Inflammatory macrophage treated with lipopolysaccharide for 1 hour (primary cell): ENCODE measurements at regions not wholly inside any gene's neighbourhood (a gene's known extent, or its start where the extent isn't known, plus 50 kb on each side); places are given as distances from the start of the nearest gene placed in this dataset.

Experiments
- DNase-seq, 2 donors: peaks; one replicate each; pipeline ENCODE4 v3.0.0-alpha.2; 2020 to 2022

GRCh38 chr2:12062053-12062395 lies 315.6 kb downstream of the LPIN1 start:
- DNase-seq, result no peak

DNA sequence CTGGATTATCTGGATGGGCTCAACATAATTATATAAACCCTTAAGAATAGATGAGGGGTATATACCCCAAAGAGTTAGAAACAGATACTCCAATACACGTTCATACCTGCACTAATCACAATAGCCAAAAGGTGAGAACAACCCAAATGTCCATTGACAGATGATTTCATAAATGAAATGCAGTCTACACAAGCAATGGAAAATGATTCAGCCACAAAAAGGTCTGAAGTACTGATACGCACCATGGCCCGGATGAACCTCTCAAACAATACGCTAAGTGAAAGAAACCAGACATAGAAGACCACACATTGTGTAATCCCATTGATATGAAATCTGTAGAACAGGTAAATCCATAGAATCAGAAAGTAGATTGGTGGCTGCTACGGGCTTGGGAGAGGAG lies 316.8 kb downstream of the LPIN1 start:
- no peak for DNase-seq

DNA sequence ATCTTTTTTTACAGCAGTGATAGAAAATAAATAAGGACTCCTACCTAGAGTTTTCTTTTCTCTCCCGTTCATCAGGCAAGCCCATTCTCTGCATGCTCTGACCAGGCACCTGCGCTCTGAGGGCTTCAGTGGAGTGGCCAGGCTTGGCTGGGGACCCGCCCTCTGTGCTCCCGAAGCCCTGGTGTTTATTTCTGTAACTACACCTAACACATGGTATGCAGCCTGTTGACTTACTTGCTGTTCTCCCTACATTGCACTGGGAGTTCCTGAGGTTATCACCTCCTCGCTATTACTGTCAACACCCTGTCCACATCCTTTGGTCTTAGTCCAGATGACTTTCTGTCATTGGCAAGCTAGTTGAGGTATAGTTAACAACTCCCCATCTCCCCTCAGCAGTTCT lies 317.7 kb downstream of the LPIN1 start:
- no peak for DNase-seq

DNA sequence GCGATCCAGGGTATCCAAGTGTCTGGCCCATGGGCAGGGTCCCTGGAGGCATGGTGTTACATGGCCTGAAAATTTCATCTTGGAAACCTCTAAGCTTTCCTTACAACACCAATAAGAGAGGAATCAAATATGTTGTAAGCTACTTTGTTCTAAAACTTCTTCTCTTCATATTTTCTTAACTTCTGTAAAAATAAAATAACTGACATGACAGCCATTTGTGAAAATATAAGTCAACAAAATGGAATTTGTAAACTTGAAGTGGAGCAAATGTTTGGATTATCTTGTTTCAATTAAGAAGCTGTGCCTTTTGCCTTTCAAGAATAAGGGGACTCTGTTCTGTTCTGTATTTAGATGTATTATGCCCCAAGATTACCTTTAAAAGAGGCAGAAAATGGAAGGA lies 319.7 kb downstream of the LPIN1 start:
- DNase-seq, result no peak

DNA sequence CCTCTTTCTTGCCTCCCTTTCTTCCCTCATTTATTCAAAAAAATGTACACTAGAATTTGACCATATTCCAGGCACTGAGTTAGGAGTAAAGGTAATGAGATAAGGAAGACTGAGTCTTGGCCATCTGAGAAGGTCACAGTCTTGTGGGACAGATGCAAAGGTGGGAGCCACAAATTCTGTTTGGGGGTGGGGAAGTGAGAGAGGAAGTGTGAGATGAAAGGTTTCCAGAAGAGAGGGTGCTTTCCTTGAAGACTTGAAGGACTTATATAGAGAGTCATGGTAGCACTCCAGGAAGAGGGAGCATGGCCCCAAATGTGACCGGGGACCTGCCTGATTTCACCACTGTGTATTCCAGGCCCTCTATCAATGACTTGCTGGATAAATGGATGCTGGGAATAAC lies 320.6 kb downstream of the LPIN1 start:
- no peak for DNase-seq

- DNase-seq, result no peak
Observed at GRCh38 chr2:12068796-12069538, 322.5 kb downstream of the LPIN1 start.

- no peak for DNase-seq
Observed at GRCh38 chr2:12070153-12070552, 323.7 kb downstream of the LPIN1 start.

DNA sequence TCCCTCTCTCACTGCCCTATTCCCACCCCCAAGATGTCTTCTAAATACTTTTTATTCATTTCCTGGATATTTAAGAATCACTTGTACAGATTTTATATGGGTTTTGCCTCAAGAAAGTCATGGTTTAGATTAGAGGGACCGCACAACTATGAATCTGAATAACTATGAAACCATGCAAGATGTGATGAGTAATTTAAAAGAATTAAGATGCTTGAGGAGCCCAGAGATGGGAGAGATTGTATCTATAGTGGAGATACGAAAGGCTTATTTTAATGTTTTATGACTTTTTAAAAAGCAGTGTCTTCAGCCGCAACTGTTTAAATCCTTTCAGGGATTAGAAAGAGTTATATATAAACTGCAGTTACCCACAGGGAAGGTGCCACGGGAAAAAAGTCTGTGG lies 324.1 kb downstream of the LPIN1 start:
- no peak for DNase-seq

DNA sequence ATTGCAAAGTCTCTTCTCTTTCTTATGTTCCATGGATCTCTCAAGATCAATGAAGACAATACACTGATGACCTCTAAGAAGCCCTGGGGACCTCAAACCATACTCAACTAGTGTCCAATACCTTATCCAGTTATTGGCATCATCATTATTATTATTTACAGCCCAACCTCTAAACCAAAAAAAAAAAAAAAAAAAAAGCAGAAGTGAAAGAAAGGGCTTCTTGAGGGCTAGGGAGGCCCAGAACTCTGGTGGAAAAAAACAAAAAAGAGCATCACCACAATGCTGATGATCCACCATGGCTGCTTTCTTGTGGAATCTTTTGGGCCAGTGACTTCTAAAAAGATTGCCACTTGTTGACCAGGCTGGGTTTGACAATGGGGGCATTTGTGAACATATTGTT lies 324.9 kb downstream of the LPIN1 start:
- DNase-seq, result peak in 1 of 2 donors; percentile 23

DNA sequence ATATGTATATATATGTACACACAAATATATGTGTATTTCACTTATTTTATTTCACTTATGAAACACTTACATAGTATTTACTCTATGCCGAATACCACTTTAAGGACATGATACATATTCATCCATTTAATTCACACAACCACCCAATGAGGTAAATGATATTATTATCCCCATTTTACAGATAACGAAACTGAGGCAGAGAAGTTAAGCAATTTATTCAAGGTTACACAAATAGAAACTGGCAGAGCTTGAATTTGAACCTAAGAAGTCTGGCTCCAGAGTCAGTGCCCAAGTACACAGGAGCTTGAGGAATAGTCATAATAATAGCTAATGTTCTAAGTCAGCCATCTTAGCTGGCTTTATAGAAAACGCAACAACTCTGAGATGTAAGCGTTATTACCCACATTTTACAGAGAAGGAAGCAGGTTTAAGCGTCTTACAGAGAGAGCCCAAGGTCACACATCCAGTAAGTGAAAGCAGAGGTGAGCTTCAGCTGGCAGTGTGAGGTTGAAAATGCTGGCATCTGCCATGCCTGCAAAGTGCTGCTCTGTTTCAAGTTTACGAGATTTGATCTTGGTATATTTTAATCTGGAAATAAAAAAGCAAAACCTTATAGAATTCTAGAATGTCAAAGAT lies 326.9 kb downstream of the LPIN1 start:
- no peak for DNase-seq

GRCh38 chr2:12074126-12074844 lies 327.9 kb downstream of the LPIN1 start:
- no peak for DNase-seq

GRCh38 chr2:12074845-12075217 lies 328.4 kb downstream of the LPIN1 start:
- DNase-seq, result no peak

DNA sequence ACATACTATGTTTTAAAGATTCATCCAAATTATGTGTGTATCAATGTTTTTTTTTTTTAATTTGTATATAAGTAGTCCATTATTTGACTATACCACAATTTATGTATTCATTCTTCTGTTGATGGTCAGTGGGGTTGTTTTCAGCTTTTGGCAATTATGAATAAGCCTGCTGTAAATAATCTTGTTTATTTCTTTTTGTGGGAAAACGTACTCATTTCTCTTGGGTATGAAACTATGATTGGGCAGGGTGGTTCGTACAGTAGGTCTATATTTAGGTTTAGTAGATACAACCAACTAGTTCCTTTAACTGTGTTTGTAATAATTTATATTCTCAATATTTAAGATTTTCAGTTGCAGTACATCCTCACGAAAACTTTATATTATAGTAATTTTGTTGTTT lies 329.2 kb downstream of the LPIN1 start:
- no peak for DNase-seq

GRCh38 chr2:12076810-12077209 lies 330.4 kb downstream of the LPIN1 start:
- no peak for DNase-seq

DNA sequence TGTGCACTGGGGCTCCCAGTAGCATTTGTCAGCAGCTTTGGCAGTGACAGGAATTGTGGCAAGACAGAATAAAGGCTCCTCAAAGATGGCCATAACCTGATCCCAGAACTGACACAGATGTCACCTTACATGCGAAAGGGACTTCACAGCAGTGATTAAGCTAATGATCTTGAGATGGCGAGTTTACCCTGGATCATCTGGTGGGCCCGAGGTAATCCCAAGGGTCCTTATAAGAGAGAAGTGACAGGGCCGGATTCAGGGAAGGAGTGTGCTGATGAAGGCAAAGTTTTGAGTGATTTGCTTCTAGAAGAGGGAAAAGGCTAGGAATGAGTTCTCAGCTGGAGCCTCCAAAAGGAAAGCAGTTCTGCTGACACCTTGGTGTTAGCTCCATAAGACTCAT lies 333.9 kb downstream of the LPIN1 start:
- DNase-seq, result no peak

DNA sequence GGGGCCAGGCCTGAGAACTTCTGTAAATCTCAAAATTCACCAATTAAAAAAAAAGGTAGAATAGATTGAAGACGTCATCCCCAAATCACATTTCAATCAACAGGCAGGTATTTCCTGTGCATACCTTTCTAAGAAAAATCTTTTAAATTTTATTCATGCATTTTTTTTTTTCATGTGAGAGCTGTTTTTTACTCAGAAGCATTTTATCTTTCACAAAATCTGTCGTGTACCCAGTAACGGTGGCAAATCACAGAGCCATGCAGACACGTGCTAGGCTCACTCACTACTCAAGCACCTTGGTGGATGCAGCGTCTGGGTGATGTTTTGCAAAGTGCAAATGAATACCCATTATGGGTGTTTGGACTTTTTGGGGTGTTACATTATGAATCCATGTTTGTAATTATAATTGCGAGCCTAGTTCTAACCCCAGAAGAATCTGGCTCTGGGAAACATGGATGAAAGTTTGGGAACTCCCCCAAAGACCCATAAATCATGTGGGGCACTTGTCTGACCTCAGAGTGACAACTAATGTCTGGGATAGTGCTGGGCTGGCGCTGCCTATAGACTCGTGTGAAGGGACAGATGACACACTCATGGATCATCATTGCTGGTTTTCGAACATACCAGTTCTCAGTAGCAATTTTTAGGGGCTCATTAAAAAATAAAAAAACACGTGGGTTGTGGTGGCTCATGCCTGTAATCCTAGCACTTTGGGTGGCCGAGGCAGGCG lies 335.2 kb downstream of the LPIN1 start:
- DNase-seq, result no peak

- DNase-seq, result no peak
Observed at GRCh38 chr2:12083081-12083581, 336.7 kb downstream of the LPIN1 start.

GRCh38 chr2:12083713-12084419 lies 337.4 kb downstream of the LPIN1 start:
- DNase-seq, result peak in 1 of 2 donors; percentile 22

- DNase-seq, result no peak
Observed at GRCh38 chr2:12087175-12087574, 340.7 kb downstream of the LPIN1 start.

GRCh38 chr2:12087671-12088380 lies 341.4 kb downstream of the LPIN1 start:
- no peak for DNase-seq

GRCh38 chr2:12089001-12089400 lies 342.6 kb downstream of the LPIN1 start:
- DNase-seq, result no peak

GRCh38 chr2:12089496-12089895 lies 343.1 kb downstream of the LPIN1 start:
- DNase-seq, result no peak
